Neural progenitor cell (in vitro differentiated cells): ENCODE measurements at regions not wholly inside any gene's neighbourhood (a gene's known extent, or its start where the extent isn't known, plus 50 kb on each side); places are given as distances from the start of the nearest gene placed in this dataset.

ENCODE experiments used
- DNase-seq: peaks from one replicate; pipeline ENCODE4 v3.0.0-alpha.2; 2016; ENCODE audit warnings: low spot score
- H2AFZ ChIP-seq: fragments of 200-600 bp; sonication (generic); replicated peaks from 2 replicates; pipeline ENCODE4 v1.6.1; 2016; ENCODE audit warnings: antibody characterized with exemption
- H3F3A ChIP-seq: fragments of 200-600 bp; sonication (generic); 2 replicates; pipeline ENCODE4 v1.6.1; 2016; ENCODE audit warnings: antibody characterized with exemption, low read depth
- H3K27ac ChIP-seq: fragments of 200-600 bp; sonication (generic); 2 replicates; pipeline ENCODE4 v1.5.1; 2016; ENCODE audit warnings: mild to moderate bottlenecking
- H3K27me3 ChIP-seq: fragments of 200-600 bp; sonication (generic); 2 replicates; pipeline ENCODE4 v1.6.1; 2016; ENCODE audit warnings: mild to moderate bottlenecking, moderate library complexity
- H3K36me3 ChIP-seq: fragments of 200-600 bp; sonication (generic); 2 replicates; pipeline ENCODE4 v1.5.1; 2016
- H3K4me1 ChIP-seq: fragments of 200-600 bp; sonication (generic); 2 replicates; pipeline ENCODE4 v1.6.1; 2016; ENCODE audit warnings: mixed run types
- H3K4me2 ChIP-seq: fragments of 200-600 bp; sonication (generic); 2 replicates; pipeline ENCODE4 v1.6.1; 2016
- H3K4me3 ChIP-seq: fragments of 200-600 bp; sonication (generic); 2 replicates; pipeline ENCODE4 v1.5.1; 2016
- H3K79me2 ChIP-seq: fragments of 200-600 bp; sonication (generic); 2 replicates; pipeline ENCODE4 v1.6.1; 2016; ENCODE audit warnings: low read depth
- H3K9ac ChIP-seq: fragments of 200-600 bp; sonication (generic); 2 replicates; pipeline ENCODE4 v1.6.1; 2016
- H3K9me3 ChIP-seq: fragments of 200-600 bp; sonication (generic); 2 replicates; pipeline ENCODE4 v1.5.1; 2016; ENCODE audit warnings: low read depth
- H4K20me1 ChIP-seq: fragments of 200-600 bp; sonication (generic); 2 replicates; pipeline ENCODE4 v1.6.1; 2016; ENCODE audit warnings: low read depth
- H3K27ac Mint-ChIP-seq: 3 replicates; pipeline ENCODE4 v1.8.0; 2021; ENCODE audit warnings: mixed read lengths
- H3K27me3 Mint-ChIP-seq: 2 replicates; pipeline ENCODE4 v1.8.0; 2022; ENCODE audit warnings: low read depth, mild to moderate bottlenecking, inconsistent platforms, moderate library complexity, mixed read lengths; ENCODE audit not compliant: insufficient read depth
- H3K36me3 Mint-ChIP-seq: 3 replicates; pipeline ENCODE4 v1.8.0; 2021; ENCODE audit warnings: mixed read lengths
- H3K4me1 Mint-ChIP-seq: 3 replicates; pipeline ENCODE4 v1.8.0; 2021; ENCODE audit warnings: mixed read lengths
- H3K4me3 Mint-ChIP-seq: 3 replicates; pipeline ENCODE4 v1.8.0; 2021; ENCODE audit warnings: mild to moderate bottlenecking, moderate library complexity, mixed read lengths
- H3K9me3 Mint-ChIP-seq: 3 replicates; pipeline ENCODE4 v1.8.0; 2020; ENCODE audit warnings: mixed read lengths
- CTCF ChIP-seq: fragments of 200-600 bp; sonication (generic); IDR thresholded peaks from 2 replicates; pipeline ENCODE4 v1.5.1; 2017; ENCODE audit warnings: antibody characterized with exemption, mild to moderate bottlenecking
- EZH2 ChIP-seq: fragments of 200-600 bp; sonication (generic); IDR thresholded peaks from 2 replicates; pipeline ENCODE4 v1.6.1; 2017; ENCODE audit warnings: antibody characterized with exemption, mild to moderate bottlenecking, moderate library complexity
- EZH2phosphoT487 ChIP-seq: fragments of 200-600 bp; sonication (generic); IDR thresholded peaks from 2 replicates; pipeline ENCODE4 v1.6.1; 2017; ENCODE audit warnings: antibody characterized with exemption

DNA sequence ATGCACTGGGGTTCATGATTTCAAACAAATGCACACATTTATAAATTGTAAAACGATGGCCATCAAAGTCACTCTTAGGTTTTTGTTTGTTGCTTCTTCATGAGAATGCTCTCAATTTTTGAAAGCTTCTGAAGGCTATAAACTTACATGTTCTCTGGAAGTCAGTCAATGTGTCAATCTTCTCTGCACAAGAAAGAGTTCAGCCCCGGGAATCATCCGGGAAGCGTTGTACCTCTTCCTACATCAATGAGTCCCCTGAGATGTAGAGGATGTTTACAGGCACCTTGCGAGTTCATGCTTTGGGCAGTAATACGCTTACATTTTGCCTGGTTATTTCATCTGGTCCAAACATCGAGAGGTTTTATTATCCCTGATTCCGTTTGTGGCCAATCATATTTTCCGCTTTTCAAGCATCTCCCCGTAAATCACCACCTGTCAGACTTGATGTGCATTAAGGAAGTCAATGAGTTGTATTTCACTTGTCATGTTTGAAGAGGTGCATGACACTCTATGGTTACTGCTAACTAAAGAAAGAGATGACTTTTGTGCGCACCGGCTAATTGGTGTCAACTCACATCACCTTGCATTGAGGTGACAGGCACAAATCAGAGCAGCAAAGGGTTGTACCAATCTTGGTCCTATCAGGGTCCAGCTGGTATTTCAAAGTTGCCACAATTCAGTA, 750.7 kb downstream of the SORCS3 start:
- Histone ChIP-seq H3K9me3 (no peaks in the 10 kb centered on the region), H3K27me3 (no peaks in the 10 kb centered on the region), H3K9ac (no peak overlapping the region), H3K36me3 (no peaks in the 10 kb centered on the region), H2AFZ (no peak overlapping the region), H3K4me2 (no peak overlapping the region), H3K27ac (no peak overlapping the region), H3K4me3 (no peak overlapping the region), H3F3A (no peaks in the 10 kb centered on the region), H4K20me1 (no peaks in the 10 kb centered on the region), H3K79me2 (no peaks in the 10 kb centered on the region), H3K4me1 (no peaks in the 10 kb centered on the region)
- peaks cover 3% of the 10 kb centered on the region for H3K27me3 Mint-ChIP-seq
- H3K9me3 Mint-ChIP-seq = no peaks in the 10 kb centered on the region
- H3K36me3 Mint-ChIP-seq = no peaks in the 10 kb centered on the region
- no peak overlapping the region for H3K27ac Mint-ChIP-seq
- no peak for DNase-seq
- no peak overlapping the region for H3K4me3 Mint-ChIP-seq
- no peaks in the 10 kb centered on the region for H3K4me1 Mint-ChIP-seq
- TF ChIP-seq EZH2 (no peak), EZH2phosphoT487 (no peak)

GRCh38 chr10:105387971-105388370, 746.9 kb downstream of the SORCS3 start:
- H4K20me1 ChIP-seq = no peaks in the 10 kb centered on the region
- H3K27ac Mint-ChIP-seq = no peak overlapping the region
- H3K27me3 ChIP-seq = no peaks in the 10 kb centered on the region

GRCh38 chr10:105383978-105384377, 742.9 kb downstream of the SORCS3 start:
- Histone ChIP-seq H3K79me2 (no peaks in the 10 kb centered on the region), H2AFZ (peak overlapping the region; percentile 63), H4K20me1 (no peaks in the 10 kb centered on the region), H3K4me1 (no peaks in the 10 kb centered on the region), H3K27ac (no peak overlapping the region), H3K9me3 (no peaks in the 10 kb centered on the region), H3K36me3 (no peaks in the 10 kb centered on the region), H3K9ac (no peak overlapping the region), H3K27me3 (no peaks in the 10 kb centered on the region), H3K4me3 (no peak overlapping the region), H3F3A (no peaks in the 10 kb centered on the region), H3K4me2 (no peak overlapping the region)
- Mint-ChIP-seq H3K4me3 (no peak overlapping the region), H3K4me1 (peaks cover 3% of the 10 kb centered on the region), H3K36me3 (no peaks in the 10 kb centered on the region), H3K27ac (no peak overlapping the region), H3K9me3 (no peaks in the 10 kb centered on the region), H3K27me3 (no peaks in the 10 kb centered on the region)
- DNase-seq = no peak
- no peak for TF ChIP-seq EZH2
- no peak for TF ChIP-seq CTCF
- TF ChIP-seq EZH2phosphoT487 = no peak

More at GRCh38 chr10:105387971-105388370, 746.9 kb downstream of the SORCS3 start:
- no peaks in the 10 kb centered on the region for H3K79me2 ChIP-seq
- H3K4me3 Mint-ChIP-seq = no peak overlapping the region
- no peaks in the 10 kb centered on the region for H3K9me3 Mint-ChIP-seq
- H3K4me1 Mint-ChIP-seq = peaks cover 3% of the 10 kb centered on the region
- no peaks in the 10 kb centered on the region for H3K27me3 Mint-ChIP-seq
- no peaks in the 10 kb centered on the region for H3F3A ChIP-seq
- no peak overlapping the region for H2AFZ ChIP-seq
- no peak for DNase-seq
- no peak overlapping the region for H3K4me2 ChIP-seq
- H3K36me3 Mint-ChIP-seq = no peaks in the 10 kb centered on the region
- H3K9me3 ChIP-seq = no peaks in the 10 kb centered on the region
- no peak overlapping the region for H3K27ac ChIP-seq
- no peaks in the 10 kb centered on the region for H3K36me3 ChIP-seq
- H3K9ac ChIP-seq = no peak overlapping the region
- TF ChIP-seq EZH2phosphoT487 = no peak
- TF ChIP-seq EZH2 = no peak
- no peak for TF ChIP-seq CTCF
- no peak overlapping the region for H3K4me3 ChIP-seq
- no peaks in the 10 kb centered on the region for H3K4me1 ChIP-seq

GRCh38 chr10:105370692-105371091, 729.6 kb downstream of the SORCS3 start:
- Histone ChIP-seq H3K79me2 (no peaks in the 10 kb centered on the region), H3K36me3 (no peaks in the 10 kb centered on the region), H3K27ac (no peak overlapping the region), H3K4me3 (no peak overlapping the region), H3K4me2 (no peak overlapping the region), H4K20me1 (no peaks in the 10 kb centered on the region), H3K27me3 (no peaks in the 10 kb centered on the region), H3K4me1 (no peaks in the 10 kb centered on the region), H3F3A (no peaks in the 10 kb centered on the region), H2AFZ (no peak overlapping the region), H3K9me3 (no peaks in the 10 kb centered on the region), H3K9ac (no peak overlapping the region)
- Mint-ChIP-seq H3K36me3 (no peaks in the 10 kb centered on the region), H3K27ac (no peak overlapping the region), H3K4me3 (no peak overlapping the region), H3K4me1 (peaks cover 6% of the 10 kb centered on the region), H3K27me3 (no peaks in the 10 kb centered on the region), H3K9me3 (peaks cover 4% of the 10 kb centered on the region)
- TF ChIP-seq CTCF (no peak), EZH2 (no peak), EZH2phosphoT487 (no peak)
- DNase-seq = no peak
